ENCODE measurements at regions not wholly inside any gene's neighbourhood (a gene's known extent, or its start where the extent isn't known, plus 50 kb on each side); places are given as distances from the start of the nearest gene placed in this dataset.
"Not testable (repeated sequence)": the region's sequence is repeated elsewhere in the genome, so short reads cannot be mapped to it uniquely, and the experiment has no call there.

GRCh38 chr13:90500569-90500968 lies 846.9 kb upstream of the MIR17HG start:
- no peak for DNase-seq (ENCODE audit: low read depth in 4 of 4, low spot score in 3 of 4)

GRCh38 chr13:90502153-90502552 lies 845.3 kb upstream of the MIR17HG start:
- DNase-seq (ENCODE audit: low read depth in 4 of 4, low spot score in 3 of 4): no peak

- no peak for DNase-seq (ENCODE audit: low read depth in 4 of 4, low spot score in 3 of 4)
Measured at GRCh38 chr13:90502762-90503161, 844.7 kb upstream of the MIR17HG start.

- DNase-seq (ENCODE audit: low read depth in 4 of 4, low spot score in 3 of 4): no peak
Measured at GRCh38 chr13:90510319-90510718, 837.2 kb upstream of the MIR17HG start.

- no peak for DNase-seq (ENCODE audit: low read depth in 4 of 4, low spot score in 3 of 4)
Measured at GRCh38 chr13:90511903-90512302, 835.6 kb upstream of the MIR17HG start.

GRCh38 chr13:90514712-90515111 lies 832.8 kb upstream of the MIR17HG start:
- DNase-seq (ENCODE audit: low read depth in 4 of 4, low spot score in 3 of 4): not testable (repeated sequence)

- no peak for DNase-seq (ENCODE audit: low read depth in 4 of 4, low spot score in 3 of 4)
Measured at GRCh38 chr13:90518417-90518816, 829.1 kb upstream of the MIR17HG start.

GRCh38 chr13:90519157-90519556 lies 828.3 kb upstream of the MIR17HG start:
- DNase-seq (ENCODE audit: low read depth in 4 of 4, low spot score in 3 of 4): no peak

- no peak for DNase-seq (ENCODE audit: low read depth in 4 of 4, low spot score in 3 of 4)
Measured at GRCh38 chr13:90526711-90527110, 820.8 kb upstream of the MIR17HG start.

- no peak for DNase-seq (ENCODE audit: low read depth in 4 of 4, low spot score in 3 of 4)
Measured at GRCh38 chr13:90531744-90532143, 815.7 kb upstream of the MIR17HG start.

- no peak for DNase-seq (ENCODE audit: low read depth in 4 of 4, low spot score in 3 of 4)
Measured at GRCh38 chr13:90532861-90533492, 814.5 kb upstream of the MIR17HG start.

GRCh38 chr13:90533866-90534265 lies 813.6 kb upstream of the MIR17HG start:
- DNase-seq (ENCODE audit: low read depth in 4 of 4, low spot score in 3 of 4): no peak

- no peak for DNase-seq (ENCODE audit: low read depth in 4 of 4, low spot score in 3 of 4)
Measured at GRCh38 chr13:90534617-90535370, 812.7 kb upstream of the MIR17HG start.

GRCh38 chr13:90535421-90535820 lies 812.1 kb upstream of the MIR17HG start:
- no peak for DNase-seq (ENCODE audit: low read depth in 4 of 4, low spot score in 3 of 4)

- DNase-seq (ENCODE audit: low read depth in 4 of 4, low spot score in 3 of 4): no peak
Measured at GRCh38 chr13:90538063-90538462, 809.4 kb upstream of the MIR17HG start.

- no peak for DNase-seq (ENCODE audit: low read depth in 4 of 4, low spot score in 3 of 4)
Measured at GRCh38 chr13:90541346-90541745, 806.1 kb upstream of the MIR17HG start.

GRCh38 chr13:90542959-90543505 lies 804.5 kb upstream of the MIR17HG start:
- no peak for DNase-seq (ENCODE audit: low read depth in 4 of 4, low spot score in 3 of 4)

GRCh38 chr13:90545070-90545840 lies 802.2 kb upstream of the MIR17HG start:
- DNase-seq (ENCODE audit: low read depth in 4 of 4, low spot score in 3 of 4): no peak

- no peak for DNase-seq (ENCODE audit: low read depth in 4 of 4, low spot score in 3 of 4)
Measured at GRCh38 chr13:90547272-90547790, 800.2 kb upstream of the MIR17HG start.

- DNase-seq (ENCODE audit: low read depth in 4 of 4, low spot score in 3 of 4): no peak
Measured at GRCh38 chr13:90551253-90551652, 796.2 kb upstream of the MIR17HG start.

- no peak for DNase-seq (ENCODE audit: low read depth in 4 of 4, low spot score in 3 of 4)
Measured at GRCh38 chr13:90552702-90553101, 794.8 kb upstream of the MIR17HG start.
